Suprapubic skin (tissue), 4 donors: ENCODE measurements at regions not wholly inside any gene's neighbourhood (a gene's known extent, or its start where the extent isn't known, plus 50 kb on each side); places are given as distances from the start of the nearest gene placed in this dataset.

Experiments used
- DNase-seq, 2 donors: peaks; one replicate each; pipeline ENCODE4 v3.0.0-alpha.2; 2019; ENCODE audit warnings: low spot score in 2 of 2
- H3K27ac ChIP-seq: fragments of 200-600 bp; sonication (generic); one replicate; pipeline ENCODE4 v1.5.1; 2019
- H3K27me3 ChIP-seq: fragments of 200-600 bp; sonication (generic); one replicate; pipeline ENCODE4 v1.5.1; 2019
- H3K36me3 ChIP-seq: fragments of 200-600 bp; sonication (generic); one replicate; pipeline ENCODE4 v1.5.1; 2019
- H3K4me1 ChIP-seq: fragments of 200-600 bp; sonication (generic); one replicate; pipeline ENCODE4 v1.5.1; 2019
- H3K4me3 ChIP-seq: fragments of 200-600 bp; sonication (generic); one replicate; pipeline ENCODE4 v1.5.1; 2019; ENCODE audit warnings: mild to moderate bottlenecking
- H3K9me3 ChIP-seq: fragments of 200-600 bp; sonication (generic); one replicate; pipeline ENCODE4 v1.5.1; 2019
- CTCF ChIP-seq, 2 donors: fragments of 200-600 bp in 1 of 2; fragments of 450-650 bp in 1 of 2; sonication (generic) in 1 of 2; IDR thresholded peaks; one replicate each; pipeline ENCODE4 v1.5.1; 2016 to 2019; ENCODE audit warnings: antibody characterized with exemption in 2 of 2, mild to moderate bottlenecking in 1 of 2, moderate library complexity in 1 of 2
- EP300 ChIP-seq: sonication (generic); formaldehyde crosslinking; IDR thresholded peaks from one replicate; pipeline ENCODE4 v1.6.1; 2017; ENCODE audit warnings: antibody characterized with exemption
- POLR2A ChIP-seq, 2 donors: fragments of 450-650 bp; IDR thresholded peaks; one replicate each; pipeline ENCODE4 v1.6.1; 2017; ENCODE audit warnings: antibody characterized with exemption in 2 of 2, mild to moderate bottlenecking in 2 of 2, moderate library complexity in 2 of 2
- POLR2AphosphoS5 ChIP-seq, 3 donors: sonication (generic); formaldehyde crosslinking; IDR thresholded peaks; one replicate each; pipeline ENCODE4 v1.6.1; 2017; ENCODE audit warnings: antibody characterized with exemption in 3 of 3
- WGBS: methylation state at CpG from one replicate; pipeline ENCODE4 v1.1.5; 2018; 5-methylcytosine and 5-hydroxymethylcytosine counted together

DNA sequence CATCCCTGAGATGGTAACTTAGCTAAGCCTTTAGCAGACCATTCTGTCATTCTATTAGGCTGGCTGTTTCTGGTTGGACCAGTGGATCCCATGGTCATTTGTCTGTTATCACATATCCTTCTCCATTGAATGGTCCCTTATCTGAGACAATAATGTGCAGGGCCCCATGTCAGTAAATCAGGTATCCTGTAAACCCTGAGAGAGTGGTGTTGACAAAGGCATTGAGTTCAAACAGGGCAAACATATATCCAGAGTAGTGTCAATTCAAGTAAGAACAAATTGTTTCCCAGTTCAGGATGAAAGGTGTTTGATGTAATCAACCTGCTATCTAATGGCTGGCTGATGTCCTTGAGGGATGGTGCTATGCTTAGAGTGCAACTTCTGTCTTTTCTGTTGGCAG is 126.2 kb downstream of the LINC00237 start:
- H3K36me3 ChIP-seq: no peaks in the 10 kb centered on the region
- no peak overlapping the region for H3K4me3 ChIP-seq
- no peak overlapping the region for H3K27ac ChIP-seq
- no peaks in the 10 kb centered on the region for H3K9me3 ChIP-seq
- TF ChIP-seq POLR2AphosphoS5 (IDR thresholded peaks at IDR 0.05) (no peak), EP300 (no peak)
- H3K27me3 ChIP-seq: no peaks in the 10 kb centered on the region
- no peak for DNase-seq
- H3K4me1 ChIP-seq: no peaks in the 10 kb centered on the region

DNA sequence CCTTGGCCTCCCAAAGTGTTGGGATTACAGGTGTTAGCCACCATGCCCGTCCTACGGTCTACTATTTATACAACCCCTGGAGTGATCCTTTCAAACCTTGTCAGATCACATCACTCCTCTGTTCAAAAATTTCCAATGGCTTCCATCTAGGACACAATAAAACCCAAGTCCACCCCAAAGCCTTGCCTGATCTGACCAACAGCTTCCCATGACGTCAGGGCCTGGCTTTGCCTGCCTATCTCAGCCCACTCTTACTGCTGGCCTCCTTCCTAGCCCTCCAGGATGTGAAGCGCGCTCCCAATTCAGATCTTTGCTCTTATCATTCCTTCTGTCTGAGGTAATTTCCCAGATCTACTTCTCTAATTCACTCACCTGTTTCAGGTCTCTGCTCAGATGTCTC is 128.4 kb downstream of the LINC00237 start:
- TF ChIP-seq POLR2AphosphoS5 (IDR thresholded peaks at IDR 0.05): no peak
- TF ChIP-seq POLR2A (IDR thresholded peaks at IDR 0.05): no peak
- TF ChIP-seq CTCF (IDR thresholded peaks at IDR 0.05): no peak
- TF ChIP-seq EP300: no peak
- no peak for DNase-seq
- Histone ChIP-seq H3K4me1 (no peaks in the 10 kb centered on the region), H3K27me3 (no peaks in the 10 kb centered on the region), H3K4me3 (no peak overlapping the region), H3K9me3 (no peaks in the 10 kb centered on the region), H3K36me3 (no peaks in the 10 kb centered on the region), H3K27ac (no peak overlapping the region)
- WGBS: 67% methylated on average over 5 of the region's 5 CpGs

GRCh38 chr20:20972490-20972889 is 133.7 kb downstream of the LINC00237 start:
- no peak for TF ChIP-seq CTCF (IDR thresholded peaks at IDR 0.05)
- no peak for TF ChIP-seq POLR2AphosphoS5 (IDR thresholded peaks at IDR 0.05)
- TF ChIP-seq EP300: no peak
- no peak for TF ChIP-seq POLR2A (IDR thresholded peaks at IDR 0.05)
- WGBS: 96% methylated on average over 1 of the region's 1 CpG
- no peak for DNase-seq

DNA sequence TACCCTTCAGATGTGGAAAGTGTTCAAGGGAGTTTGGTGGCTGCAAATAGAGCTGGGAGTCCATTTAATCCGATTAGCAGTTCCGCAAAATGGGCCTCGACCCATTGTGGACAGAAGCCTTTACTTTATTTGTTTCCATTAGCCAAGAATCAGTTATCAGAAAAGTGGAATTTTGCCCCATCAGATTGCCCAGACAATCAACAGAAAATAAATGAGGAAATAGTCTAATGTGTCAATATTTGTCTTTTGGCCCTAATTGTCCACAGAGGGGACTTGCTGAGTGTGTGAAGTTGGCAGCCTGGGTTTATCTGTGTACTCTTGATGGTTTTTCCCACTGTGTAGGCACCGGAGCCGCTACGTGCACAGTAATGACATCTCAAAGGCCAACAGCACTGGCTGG is 134.3 kb downstream of the LINC00237 start:
- no peaks in the 10 kb centered on the region for H3K27me3 ChIP-seq
- no peaks in the 10 kb centered on the region for H3K36me3 ChIP-seq
- H3K9me3 ChIP-seq: no peaks in the 10 kb centered on the region
- no peak for DNase-seq
- TF ChIP-seq POLR2A (IDR thresholded peaks at IDR 0.05) (no peak), POLR2AphosphoS5 (IDR thresholded peaks at IDR 0.05) (no peak), EP300 (no peak), CTCF (IDR thresholded peaks at IDR 0.05) (no peak)
- WGBS: 93% methylated on average over 6 of the region's 6 CpGs
- H3K27ac ChIP-seq: no peak overlapping the region
- no peaks in the 10 kb centered on the region for H3K4me1 ChIP-seq
- no peak overlapping the region for H3K4me3 ChIP-seq

More at GRCh38 chr20:20972490-20972889, 133.7 kb downstream of the LINC00237 start:
- H3K36me3 ChIP-seq: no peaks in the 10 kb centered on the region
- no peaks in the 10 kb centered on the region for H3K9me3 ChIP-seq
- no peak overlapping the region for H3K27ac ChIP-seq
- no peaks in the 10 kb centered on the region for H3K27me3 ChIP-seq
- H3K4me3 ChIP-seq: no peak overlapping the region
- no peaks in the 10 kb centered on the region for H3K4me1 ChIP-seq

- WGBS: 45% methylated on average over 3 of the region's 3 CpGs
- Histone ChIP-seq H3K27me3 (no peaks in the 10 kb centered on the region), H3K4me1 (no peaks in the 10 kb centered on the region), H3K27ac (no peak overlapping the region), H3K4me3 (no peak overlapping the region), H3K9me3 (no peaks in the 10 kb centered on the region), H3K36me3 (no peaks in the 10 kb centered on the region)
- no peak for TF ChIP-seq CTCF (IDR thresholded peaks at IDR 0.05)
- no peak for TF ChIP-seq EP300
- TF ChIP-seq POLR2A (IDR thresholded peaks at IDR 0.05): no peak
- TF ChIP-seq POLR2AphosphoS5 (IDR thresholded peaks at IDR 0.05): no peak
- no peak for DNase-seq
Observed at GRCh38 chr20:20970841-20971240, 135.3 kb downstream of the LINC00237 start.

- H3K4me3 ChIP-seq: no peak overlapping the region
- TF ChIP-seq CTCF (IDR thresholded peaks at IDR 0.05) (no peak), POLR2AphosphoS5 (IDR thresholded peaks at IDR 0.05) (no peak), POLR2A (IDR thresholded peaks at IDR 0.05) (no peak), EP300 (no peak)
- no peak for DNase-seq
- no peaks in the 10 kb centered on the region for H3K9me3 ChIP-seq
- no peaks in the 10 kb centered on the region for H3K36me3 ChIP-seq
- 78% methylated on average over 13 of the region's 13 CpGs for WGBS
- no peak overlapping the region for H3K27ac ChIP-seq
- H3K27me3 ChIP-seq: no peaks in the 10 kb centered on the region
- no peaks in the 10 kb centered on the region for H3K4me1 ChIP-seq
Observed at GRCh38 chr20:20969701-20970280, 136.4 kb downstream of the LINC00237 start.
